HG03097 (cell line): ENCODE measurements at regions not wholly inside any gene's neighbourhood (a gene's known extent, or its start where the extent isn't known, plus 50 kb on each side); places are given as distances from the start of the nearest gene placed in this dataset.
"Not testable (repeated sequence)": the region's sequence is repeated elsewhere in the genome, so short reads cannot be mapped to it uniquely, and the experiment has no call there.

Source experiments
- ATAC-seq: cut with Tn5 transposase; IDR thresholded peaks from one replicate; pipeline ENCODE4 v1.9.1; 2021; ENCODE audit not compliant: unreplicated experiment, low FRiP score

GRCh38 chr5:128778474-128778873 lies 186.8 kb upstream of the SLC27A6 start:
- no peak for ATAC-seq

- no peak for ATAC-seq
These were observed 182.8 kb upstream of the SLC27A6 start for GRCh38 chr5:128782446-128782845.

GRCh38 chr5:128784726-128785125 lies 180.6 kb upstream of the SLC27A6 start:
- ATAC-seq, result no peak

- no peak for ATAC-seq
These were observed 174.0 kb upstream of the SLC27A6 start for GRCh38 chr5:128791312-128791711.

GRCh38 chr5:128796506-128796905 lies 168.8 kb upstream of the SLC27A6 start:
- ATAC-seq, result no peak

- ATAC-seq, result no peak
These were observed 166.4 kb upstream of the SLC27A6 start for GRCh38 chr5:128798871-128799270.

GRCh38 chr5:128799945-128800344 lies 165.3 kb upstream of the SLC27A6 start:
- ATAC-seq, result no peak

- no peak for ATAC-seq
These were observed 164.9 kb upstream of the SLC27A6 start for GRCh38 chr5:128800377-128800776.

- ATAC-seq, result no peak
These were observed 151.8 kb upstream of the SLC27A6 start for GRCh38 chr5:128813317-128814070.

- no peak for ATAC-seq
These were observed 150.1 kb upstream of the SLC27A6 start for GRCh38 chr5:128815201-128815600.

GRCh38 chr5:128825826-128826225 lies 139.5 kb upstream of the SLC27A6 start:
- ATAC-seq, result no peak

- ATAC-seq, result no peak
These were observed 139.0 kb upstream of the SLC27A6 start for GRCh38 chr5:128826275-128826674.

GRCh38 chr5:128836571-128836970 lies 128.7 kb upstream of the SLC27A6 start:
- ATAC-seq, result no peak

GRCh38 chr5:128838623-128839022 lies 126.7 kb upstream of the SLC27A6 start:
- ATAC-seq, result no peak

GRCh38 chr5:128842241-128842640 lies 123.0 kb upstream of the SLC27A6 start:
- ATAC-seq, result no peak

- ATAC-seq, result no peak
These were observed 120.8 kb upstream of the SLC27A6 start for GRCh38 chr5:128844354-128844923.

- ATAC-seq, result no peak
These were observed 115.2 kb upstream of the SLC27A6 start for GRCh38 chr5:128850049-128850448.

GRCh38 chr5:128854931-128855330 lies 110.4 kb upstream of the SLC27A6 start:
- no peak for ATAC-seq

GRCh38 chr5:128857076-128857677 lies 108.1 kb upstream of the SLC27A6 start:
- ATAC-seq, result no peak

GRCh38 chr5:128858995-128859394 lies 106.3 kb upstream of the SLC27A6 start:
- ATAC-seq, result no peak

GRCh38 chr5:128861155-128861554 lies 104.1 kb upstream of the SLC27A6 start:
- ATAC-seq, result not testable (repeated sequence)

- no peak for ATAC-seq
These were observed 95.3 kb upstream of the SLC27A6 start for GRCh38 chr5:128869970-128870369.
